Muscle layer of colon (tissue), 2 donors: ENCODE measurements at regions not wholly inside any gene's neighbourhood (a gene's known extent, or its start where the extent isn't known, plus 50 kb on each side); places are given as distances from the start of the nearest gene placed in this dataset.

Source experiments
- H3K27ac ChIP-seq: one replicate; pipeline ENCODE4 v1.7.0; 2013; ENCODE audit warnings: low read depth, mild to moderate bottlenecking, low read length, moderate library complexity
- H3K27me3 ChIP-seq, 2 donors: one replicate each; pipeline ENCODE4 v1.7.0; 2013; ENCODE audit warnings: low read length in 2 of 2, mild to moderate bottlenecking in 2 of 2; ENCODE audit not compliant: insufficient read depth in 2 of 2, control insufficient read depth in 1 of 2
- H3K36me3 ChIP-seq: one replicate; pipeline ENCODE4 v1.7.0; 2013; ENCODE audit warnings: mild to moderate bottlenecking, low read length; ENCODE audit not compliant: insufficient read depth
- H3K4me1 ChIP-seq: one replicate; pipeline ENCODE4 v1.7.0; 2013; ENCODE audit warnings: mild to moderate bottlenecking, low read length; ENCODE audit not compliant: insufficient read depth
- H3K4me3 ChIP-seq, 2 donors: one replicate each; pipeline ENCODE4 v1.7.0; 2013; ENCODE audit warnings: low read length in 2 of 2, low read depth in 1 of 2, mild to moderate bottlenecking in 1 of 2, moderate library complexity in 1 of 2
- H3K9ac ChIP-seq: one replicate; pipeline ENCODE4 v1.7.0; 2013; ENCODE audit warnings: low read length
- H3K9me3 ChIP-seq: one replicate; pipeline ENCODE4 v1.7.0; 2013; ENCODE audit warnings: mild to moderate bottlenecking, low read length
- donor health status: abdominal sarcoma.
- donor health status: Adenocarcinoma of cecum.

DNA sequence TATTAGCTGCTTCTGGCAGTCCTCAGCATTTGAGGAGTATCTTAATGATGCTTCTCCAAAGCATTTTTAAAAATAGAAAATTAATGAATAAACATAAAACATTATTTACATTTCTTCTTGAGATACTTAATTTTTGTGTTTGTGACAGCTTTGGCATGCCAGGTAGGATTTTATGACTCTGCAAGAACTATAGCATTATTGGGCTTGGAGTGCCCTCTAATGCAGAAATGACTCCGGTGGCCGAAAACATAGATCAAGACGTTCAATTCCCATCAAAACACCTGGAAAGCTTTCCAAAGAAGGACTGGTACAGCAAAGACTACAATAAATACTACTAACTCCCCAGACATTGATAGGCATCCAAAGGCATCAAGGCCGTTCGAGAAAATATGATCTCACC lies 366.4 kb upstream of the CXADR start:
- no peak overlapping the region for H3K27ac ChIP-seq
- no peak overlapping the region for H3K4me3 ChIP-seq
- H3K9ac ChIP-seq, result no peak overlapping the region
- no peaks in the 10 kb centered on the region for H3K4me1 ChIP-seq
- no peaks in the 10 kb centered on the region for H3K27me3 ChIP-seq
- H3K36me3 ChIP-seq, result no peaks in the 10 kb centered on the region
- no peaks in the 10 kb centered on the region for H3K9me3 ChIP-seq

DNA sequence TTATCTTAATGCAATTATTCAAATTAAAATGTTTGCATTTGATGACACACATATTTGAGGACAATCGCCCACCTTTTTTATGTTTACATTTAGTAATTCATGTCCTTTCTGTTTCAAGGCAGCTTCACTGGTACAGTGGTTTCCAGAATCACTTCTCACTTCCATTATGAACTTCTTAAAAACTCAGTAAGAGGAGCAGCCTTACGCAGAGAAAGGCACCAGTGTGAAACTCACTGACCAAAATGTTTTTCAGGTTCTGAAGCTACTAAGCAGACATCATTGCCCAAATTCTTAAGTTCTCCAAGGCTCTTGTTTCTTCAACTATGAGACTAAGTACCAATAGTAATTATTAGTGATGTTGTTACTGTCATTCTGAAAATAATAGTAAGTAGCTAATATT lies 353.1 kb upstream of the CXADR start:
- Histone ChIP-seq H3K4me1 (no peaks in the 10 kb centered on the region), H3K27me3 (no peaks in the 10 kb centered on the region), H3K4me3 (no peak overlapping the region), H3K27ac (no peak overlapping the region), H3K9me3 (no peaks in the 10 kb centered on the region), H3K36me3 (no peaks in the 10 kb centered on the region), H3K9ac (no peak overlapping the region)

DNA sequence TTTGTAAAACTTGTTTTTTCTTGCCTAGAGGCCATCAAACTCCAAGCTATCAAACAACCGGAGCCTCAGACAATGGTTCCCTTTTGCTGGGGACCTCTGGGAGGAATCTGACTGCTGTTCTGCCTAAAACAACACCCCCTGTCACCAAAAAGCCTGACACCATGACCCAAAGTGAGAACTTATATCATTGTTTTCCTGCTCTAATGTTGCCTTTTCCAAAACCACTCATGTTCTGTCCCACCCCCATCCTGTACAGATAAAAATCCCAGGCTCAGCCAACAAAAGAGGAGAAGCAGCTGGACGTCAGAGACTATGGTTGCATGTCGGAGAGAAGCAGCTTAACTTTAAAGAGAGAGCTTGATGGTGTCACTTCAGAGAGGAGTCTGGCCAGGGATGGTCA lies 327.2 kb upstream of the CXADR start:
- Histone ChIP-seq H3K27me3 (no peaks in the 10 kb centered on the region), H3K4me3 (no peak overlapping the region), H3K27ac (no peak overlapping the region), H3K36me3 (no peaks in the 10 kb centered on the region), H3K9ac (no peak overlapping the region), H3K4me1 (no peaks in the 10 kb centered on the region), H3K9me3 (no peaks in the 10 kb centered on the region)

DNA sequence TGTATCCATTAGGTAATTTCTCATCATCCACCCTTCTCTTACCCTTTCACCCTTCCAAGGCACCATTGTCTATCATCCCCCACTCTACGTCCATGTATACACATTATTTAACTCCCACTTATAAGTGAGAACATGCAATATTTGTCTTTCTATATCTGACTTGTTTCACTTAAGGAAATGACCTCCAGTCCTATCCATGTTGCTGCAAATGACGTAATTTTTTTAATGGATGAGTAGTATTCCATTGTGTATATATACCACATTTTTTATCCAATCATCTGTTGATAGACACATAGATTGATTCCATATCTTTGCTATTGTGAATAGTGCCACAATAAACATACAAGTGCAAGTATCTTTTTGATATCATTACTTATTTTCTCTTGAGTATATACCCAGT lies 322.9 kb upstream of the CXADR start:
- no peaks in the 10 kb centered on the region for H3K9me3 ChIP-seq
- H3K9ac ChIP-seq, result no peak overlapping the region
- H3K27me3 ChIP-seq, result no peaks in the 10 kb centered on the region
- no peaks in the 10 kb centered on the region for H3K36me3 ChIP-seq
- H3K4me1 ChIP-seq, result no peaks in the 10 kb centered on the region
- no peak overlapping the region for H3K27ac ChIP-seq
- H3K4me3 ChIP-seq, result no peak overlapping the region

DNA sequence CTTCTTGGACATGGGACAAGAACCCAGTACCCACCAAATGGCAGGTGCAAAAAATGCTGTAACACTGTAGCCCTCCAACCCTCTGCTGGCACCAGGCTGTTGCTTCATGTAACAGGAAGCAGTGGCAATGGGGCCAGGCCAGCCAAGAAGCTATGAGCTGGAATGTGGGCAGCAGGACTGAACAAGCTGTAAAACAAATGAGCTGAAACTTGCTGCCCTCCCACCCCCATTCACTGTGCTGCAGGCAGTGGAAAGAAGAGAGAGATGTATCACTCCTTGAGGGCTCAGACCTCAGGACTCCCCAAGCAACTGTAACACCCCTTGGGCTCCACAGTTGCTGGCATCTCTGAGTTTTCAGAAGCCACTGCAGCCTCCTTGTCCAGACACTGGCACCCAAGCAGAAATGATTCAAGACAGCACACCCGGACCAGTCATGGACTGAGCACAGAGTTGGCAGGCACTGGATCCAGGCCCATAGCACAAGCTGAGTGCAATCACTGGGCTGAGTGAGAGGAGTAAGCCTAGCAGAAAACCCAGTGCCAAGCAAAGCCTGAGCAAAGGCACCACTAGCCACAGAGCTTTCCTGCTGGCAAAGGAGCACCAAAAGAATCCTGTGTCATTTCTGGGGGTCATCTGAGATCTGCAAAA lies 321.4 kb upstream of the CXADR start:
- Histone ChIP-seq H3K36me3 (no peaks in the 10 kb centered on the region), H3K9ac (no peak overlapping the region), H3K4me3 (no peak overlapping the region), H3K4me1 (peaks cover 2% of the 10 kb centered on the region), H3K9me3 (no peaks in the 10 kb centered on the region), H3K27me3 (no peaks in the 10 kb centered on the region), H3K27ac (no peak overlapping the region)

DNA sequence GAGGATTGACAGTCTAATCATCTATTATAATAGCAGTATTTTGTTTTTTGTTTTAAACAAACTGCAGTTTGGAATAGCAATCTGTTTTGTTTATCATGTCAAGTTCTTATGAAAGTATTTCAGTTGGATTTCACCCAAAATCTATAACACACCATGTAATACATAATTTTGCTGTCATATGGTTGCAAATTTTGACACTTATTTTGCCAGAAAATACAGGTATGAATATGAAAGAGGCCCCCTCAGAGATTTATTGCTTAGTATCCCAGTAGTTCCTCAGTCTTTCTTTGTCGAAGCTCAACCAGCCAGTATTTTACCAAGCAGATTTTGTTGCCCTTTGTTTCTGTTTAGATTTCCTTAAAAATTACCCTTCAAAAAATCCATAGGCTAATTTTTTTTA lies 317.5 kb upstream of the CXADR start:
- no peaks in the 10 kb centered on the region for H3K9me3 ChIP-seq
- no peak overlapping the region for H3K4me3 ChIP-seq
- H3K9ac ChIP-seq, result no peak overlapping the region
- no peaks in the 10 kb centered on the region for H3K27me3 ChIP-seq
- no peak overlapping the region for H3K27ac ChIP-seq
- no peaks in the 10 kb centered on the region for H3K36me3 ChIP-seq
- H3K4me1 ChIP-seq, result peaks cover 10% of the 10 kb centered on the region

DNA sequence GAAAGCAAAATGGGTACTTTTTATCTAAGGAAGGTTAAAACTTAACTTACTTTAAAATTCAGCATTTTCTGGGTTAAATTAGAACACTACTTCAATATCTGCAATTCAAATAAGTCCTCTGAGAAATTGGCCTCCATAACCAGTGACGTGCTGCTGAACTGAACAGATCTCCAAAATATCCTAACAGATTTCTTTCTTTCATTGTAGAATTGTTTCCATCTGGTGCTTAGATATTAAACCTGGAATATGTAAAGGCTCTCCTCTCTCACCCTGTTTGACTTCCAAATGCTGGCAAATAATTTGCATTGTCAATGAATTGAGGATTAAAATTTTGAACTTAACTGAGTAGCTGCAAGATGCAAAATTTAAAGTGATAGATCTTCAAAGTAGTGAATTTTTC lies 316.9 kb upstream of the CXADR start:
- H3K4me1 ChIP-seq, result peaks cover 10% of the 10 kb centered on the region
- H3K27me3 ChIP-seq, result no peaks in the 10 kb centered on the region
- no peak overlapping the region for H3K4me3 ChIP-seq
- no peaks in the 10 kb centered on the region for H3K9me3 ChIP-seq
- no peaks in the 10 kb centered on the region for H3K36me3 ChIP-seq
- no peak overlapping the region for H3K27ac ChIP-seq
- no peak overlapping the region for H3K9ac ChIP-seq

DNA sequence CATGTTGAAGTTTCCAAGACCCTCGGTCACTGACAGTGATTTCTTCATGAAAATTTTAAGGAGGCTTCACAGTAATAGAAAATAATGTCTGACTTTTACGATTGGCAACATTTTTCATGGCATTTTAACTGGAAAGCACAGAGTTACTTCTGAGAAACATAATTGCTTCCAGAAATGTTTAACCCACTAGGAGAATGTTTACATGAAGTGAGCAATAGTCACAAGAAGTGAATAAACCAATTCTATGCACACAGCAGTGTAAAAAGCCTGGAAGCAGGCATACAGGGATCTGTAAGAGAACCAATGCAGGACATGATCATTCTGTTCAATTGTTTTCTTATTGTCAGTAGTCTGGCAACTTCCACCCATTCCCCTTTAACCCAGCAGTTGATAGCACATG lies 316.2 kb upstream of the CXADR start:
- H3K36me3 ChIP-seq, result no peaks in the 10 kb centered on the region
- H3K27ac ChIP-seq, result no peak overlapping the region
- H3K9ac ChIP-seq, result no peak overlapping the region

DNA sequence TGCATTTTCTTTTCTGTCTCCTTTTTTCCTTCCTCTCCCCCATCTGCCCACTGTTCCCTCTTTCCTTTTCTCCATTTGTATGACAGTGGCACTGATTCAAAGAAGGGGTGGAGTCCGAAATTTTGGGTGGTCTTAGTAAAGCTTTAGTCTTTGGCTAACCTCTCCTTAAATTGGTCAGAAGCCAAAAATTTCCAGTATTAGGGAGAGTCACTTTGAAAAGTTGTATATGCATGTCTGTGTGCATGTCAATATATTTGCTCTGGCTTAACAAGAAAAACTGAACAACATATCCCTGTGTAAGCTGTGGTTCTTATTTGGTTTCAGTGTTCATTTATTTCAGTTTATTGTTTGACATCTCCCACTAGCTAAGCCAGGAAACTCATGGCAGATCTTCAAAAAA lies 314.8 kb upstream of the CXADR start:
- no peak overlapping the region for H3K4me3 ChIP-seq
- peaks cover 10% of the 10 kb centered on the region for H3K4me1 ChIP-seq
- no peak overlapping the region for H3K9ac ChIP-seq
- H3K36me3 ChIP-seq, result no peaks in the 10 kb centered on the region
- no peaks in the 10 kb centered on the region for H3K27me3 ChIP-seq
- no peaks in the 10 kb centered on the region for H3K9me3 ChIP-seq
- no peak overlapping the region for H3K27ac ChIP-seq

More for the DNA sequence above, 316.2 kb upstream of the CXADR start:
- Histone ChIP-seq H3K4me3 (no peak overlapping the region), H3K27me3 (no peaks in the 10 kb centered on the region), H3K4me1 (peaks cover 10% of the 10 kb centered on the region), H3K9me3 (no peaks in the 10 kb centered on the region)

DNA sequence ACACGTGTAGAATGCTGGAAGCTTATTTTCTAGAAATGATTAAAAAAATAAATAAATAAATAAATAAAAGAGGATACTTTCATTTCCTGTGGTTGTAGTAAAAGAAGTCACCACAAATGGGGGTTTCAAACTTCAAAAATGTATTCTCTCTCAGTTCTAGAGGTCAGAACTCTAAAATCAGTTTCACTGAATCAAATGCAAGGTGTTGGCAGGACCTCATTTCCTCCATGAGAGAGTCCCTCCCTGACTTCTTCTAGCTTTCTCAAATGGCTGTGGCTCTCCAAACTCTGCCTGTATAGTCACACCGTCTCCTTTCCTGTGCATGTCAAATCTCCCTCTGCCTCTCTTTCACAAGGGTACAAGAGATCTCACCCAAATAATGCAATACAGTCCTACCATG lies 312.6 kb upstream of the CXADR start:
- Histone ChIP-seq H3K4me1 (peaks cover 10% of the 10 kb centered on the region), H3K27me3 (no peaks in the 10 kb centered on the region), H3K4me3 (no peak overlapping the region), H3K9ac (no peak overlapping the region), H3K27ac (no peak overlapping the region), H3K36me3 (no peaks in the 10 kb centered on the region), H3K9me3 (no peaks in the 10 kb centered on the region)

DNA sequence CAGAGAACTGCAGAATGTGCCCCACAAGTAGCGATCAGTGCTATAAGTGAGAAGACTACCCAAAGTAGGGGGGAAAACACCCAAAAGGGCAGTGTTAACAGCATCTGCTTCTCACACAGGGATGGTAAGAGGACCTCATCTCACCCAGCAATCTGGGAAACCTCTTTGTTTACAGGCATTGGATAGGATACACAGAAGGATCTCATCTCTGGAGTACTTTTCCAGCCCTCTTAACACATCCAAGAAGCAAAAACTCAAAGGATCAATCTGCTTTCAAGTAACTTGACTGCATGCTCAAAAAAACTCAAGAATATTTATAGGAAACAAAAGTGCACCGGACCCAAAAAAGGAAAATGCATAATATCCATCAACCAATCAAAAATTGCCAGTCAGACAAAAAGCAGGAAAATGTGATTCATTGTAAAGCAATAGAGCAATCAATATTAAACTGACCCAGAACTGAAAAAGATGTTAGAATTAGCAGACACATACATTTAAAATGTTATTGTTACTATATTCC lies 311.0 kb upstream of the CXADR start:
- H3K36me3 ChIP-seq, result no peaks in the 10 kb centered on the region
- no peaks in the 10 kb centered on the region for H3K27me3 ChIP-seq
- no peak overlapping the region for H3K9ac ChIP-seq
- peaks cover 5% of the 10 kb centered on the region for H3K4me1 ChIP-seq
- H3K27ac ChIP-seq, result no peak overlapping the region
- no peaks in the 10 kb centered on the region for H3K9me3 ChIP-seq
- no peak overlapping the region for H3K4me3 ChIP-seq

DNA sequence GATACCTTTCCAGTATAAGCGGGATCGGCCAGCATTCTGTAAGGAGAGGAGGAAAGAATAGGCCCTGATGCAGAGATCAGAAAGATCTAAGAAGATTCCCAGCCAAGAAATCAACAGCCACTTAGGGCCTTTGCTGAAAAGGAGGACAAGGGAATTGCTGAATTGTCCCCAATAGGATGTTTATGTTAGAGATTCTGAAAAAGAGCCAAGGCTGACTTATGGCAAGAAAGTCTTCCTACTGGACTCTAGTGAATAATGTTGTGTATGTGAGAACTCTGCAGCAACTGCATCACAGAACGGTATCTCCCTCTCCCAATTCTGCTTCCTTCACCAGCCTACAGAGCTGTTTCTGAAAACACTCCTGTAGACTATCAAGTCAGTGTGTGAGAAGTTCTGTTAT lies 298.0 kb upstream of the CXADR start:
- H3K4me1 ChIP-seq, result no peaks in the 10 kb centered on the region
- H3K27ac ChIP-seq, result no peak overlapping the region
- H3K36me3 ChIP-seq, result no peaks in the 10 kb centered on the region
- no peaks in the 10 kb centered on the region for H3K27me3 ChIP-seq
- no peak overlapping the region for H3K9ac ChIP-seq
- H3K4me3 ChIP-seq, result no peak overlapping the region
- H3K9me3 ChIP-seq, result no peaks in the 10 kb centered on the region
